ENCODE measurements at regions not wholly inside any gene's neighbourhood (a gene's known extent, or its start where the extent isn't known, plus 50 kb on each side); places are given as distances from the start of the nearest gene placed in this dataset.

- TF ChIP-seq POLR2A (IDR thresholded peaks at IDR 0.05) (no peak), CTCF (IDR thresholded peaks at IDR 0.05) (no peak), POLR2AphosphoS5 (IDR thresholded peaks at IDR 0.05) (no peak)
Observed at GRCh38 chr11:28837599-28837998, 729.4 kb downstream of the METTL15 start.

Data from breast epithelium (tissue), 3 donors.